ENCODE measurements at regions not wholly inside any gene's neighbourhood (a gene's known extent, or its start where the extent isn't known, plus 50 kb on each side); places are given as distances from the start of the nearest gene placed in this dataset.

GRCh38 chr9:108386859-108387384 lies 468.9 kb downstream of the ACTL7B start:
- H3K4me1 Mint-ChIP-seq (ENCODE audit: low read depth, unreplicated experiment): no peaks in the 10 kb centered on the region
- TF ChIP-seq CTCF (IDR thresholded peaks at IDR 0.05; ENCODE audit: unreplicated experiment): no peak
- intact Hi-C loops (cut with micrococcal nuclease; ENCODE audit: unreplicated experiment): no loop called here
- no peaks in the 10 kb centered on the region for H3K9me3 Mint-ChIP-seq (ENCODE audit: low read depth, unreplicated experiment)
- H3K27ac Mint-ChIP-seq (ENCODE audit: unreplicated experiment): no peak overlapping the region
- H3K36me3 Mint-ChIP-seq (ENCODE audit: insufficient read depth, unreplicated experiment): no peaks in the 10 kb centered on the region
- CTCF ChIA-PET: no interaction called here
- no peaks in the 10 kb centered on the region for H3K27me3 Mint-ChIP-seq (ENCODE audit: unreplicated experiment)
- no peak for DNase-seq
- no peak overlapping the region for H3K4me3 Mint-ChIP-seq (ENCODE audit: low read depth, unreplicated experiment)
- no TSS peak for BruUV-seq (replicated peaks)

GRCh38 chr9:108386032-108386431 lies 469.8 kb downstream of the ACTL7B start:
- H3K4me1 Mint-ChIP-seq (ENCODE audit: low read depth, unreplicated experiment): no peaks in the 10 kb centered on the region
- intact Hi-C loops (cut with micrococcal nuclease; ENCODE audit: unreplicated experiment): no loop called here
- no TSS peak for BruUV-seq (replicated peaks)
- DNase-seq: no peak
- no peak overlapping the region for H3K27ac Mint-ChIP-seq (ENCODE audit: unreplicated experiment)
- CTCF ChIA-PET: no interaction called here
- H3K9me3 Mint-ChIP-seq (ENCODE audit: low read depth, unreplicated experiment): no peaks in the 10 kb centered on the region
- no peaks in the 10 kb centered on the region for H3K27me3 Mint-ChIP-seq (ENCODE audit: unreplicated experiment)
- no peak overlapping the region for H3K4me3 Mint-ChIP-seq (ENCODE audit: low read depth, unreplicated experiment)
- H3K36me3 Mint-ChIP-seq (ENCODE audit: insufficient read depth, unreplicated experiment): no peaks in the 10 kb centered on the region
- TF ChIP-seq CTCF (IDR thresholded peaks at IDR 0.05; ENCODE audit: unreplicated experiment): no peak

GRCh38 chr9:108383796-108384195 lies 472.0 kb downstream of the ACTL7B start:
- H3K9me3 Mint-ChIP-seq (ENCODE audit: low read depth, unreplicated experiment): no peaks in the 10 kb centered on the region
- intact Hi-C loops (cut with micrococcal nuclease; ENCODE audit: unreplicated experiment): no loop called here
- H3K36me3 Mint-ChIP-seq (ENCODE audit: insufficient read depth, unreplicated experiment): no peaks in the 10 kb centered on the region
- TF ChIP-seq CTCF (IDR thresholded peaks at IDR 0.05; ENCODE audit: unreplicated experiment): no peak
- H3K27ac Mint-ChIP-seq (ENCODE audit: unreplicated experiment): no peak overlapping the region
- CTCF ChIA-PET: no interaction called here
- DNase-seq: no peak
- no peaks in the 10 kb centered on the region for H3K4me1 Mint-ChIP-seq (ENCODE audit: low read depth, unreplicated experiment)
- no peaks in the 10 kb centered on the region for H3K27me3 Mint-ChIP-seq (ENCODE audit: unreplicated experiment)
- no TSS peak for BruUV-seq (replicated peaks)
- H3K4me3 Mint-ChIP-seq (ENCODE audit: low read depth, unreplicated experiment): no peak overlapping the region

- DNase-seq: no peak
- BruUV-seq (replicated peaks): no TSS peak
- H3K27me3 Mint-ChIP-seq (ENCODE audit: unreplicated experiment): no peaks in the 10 kb centered on the region
- no peak overlapping the region for H3K4me3 Mint-ChIP-seq (ENCODE audit: low read depth, unreplicated experiment)
- H3K9me3 Mint-ChIP-seq (ENCODE audit: low read depth, unreplicated experiment): no peaks in the 10 kb centered on the region
- intact Hi-C loops (cut with micrococcal nuclease; ENCODE audit: unreplicated experiment): no loop called here
- no peak overlapping the region for H3K27ac Mint-ChIP-seq (ENCODE audit: unreplicated experiment)
- no peaks in the 10 kb centered on the region for H3K4me1 Mint-ChIP-seq (ENCODE audit: low read depth, unreplicated experiment)
- no peaks in the 10 kb centered on the region for H3K36me3 Mint-ChIP-seq (ENCODE audit: insufficient read depth, unreplicated experiment)
- no peak for TF ChIP-seq CTCF (IDR thresholded peaks at IDR 0.05; ENCODE audit: unreplicated experiment)
- CTCF ChIA-PET: no interaction called here
Measured at GRCh38 chr9:108382310-108382709, 473.5 kb downstream of the ACTL7B start.
